Type B pancreatic cell (in vitro differentiated cells): ENCODE measurements at regions not wholly inside any gene's neighbourhood (a gene's known extent, or its start where the extent isn't known, plus 50 kb on each side); places are given as distances from the start of the nearest gene placed in this dataset.
"Not testable (repeated sequence)": the region's sequence is repeated elsewhere in the genome, so short reads cannot be mapped to it uniquely, and the experiment has no call there.

ENCODE experiments used
- DNase-seq: peaks from one replicate; pipeline ENCODE4 v3.0.0; 2021; ENCODE audit warnings: mixed read lengths; ENCODE audit not compliant: unreplicated experiment; ENCODE audit errors: extremely low spot score
- H3K27ac Mint-ChIP-seq: 2 replicates; pipeline ENCODE4 v1.8.0; 2021; ENCODE audit warnings: mild to moderate bottlenecking, mixed read lengths
- H3K27me3 Mint-ChIP-seq: 2 replicates; pipeline ENCODE4 v1.8.0; 2021; ENCODE audit warnings: mixed read lengths
- H3K36me3 Mint-ChIP-seq: 2 replicates; pipeline ENCODE4 v1.8.0; 2021; ENCODE audit warnings: mixed read lengths
- H3K4me1 Mint-ChIP-seq: one replicate; pipeline ENCODE4 v1.8.0; 2021; ENCODE audit warnings: mixed read lengths; ENCODE audit not compliant: unreplicated experiment
- H3K4me3 Mint-ChIP-seq: 2 replicates; pipeline ENCODE4 v1.8.0; 2021; ENCODE audit warnings: mild to moderate bottlenecking, mixed read lengths
- H3K9me3 Mint-ChIP-seq: 2 replicates; pipeline ENCODE4 v1.8.0; 2021; ENCODE audit warnings: mixed read lengths
- TF ChIP-seq, protein P1 (sequence below): fragments of 200-600 bp; sonication (generic); conservative IDR thresholded peaks from 2 replicates; pipeline ENCODE4 v1.5.0; 2021; ENCODE audit warnings: antibody characterized with exemption, mild to moderate bottlenecking

GRCh38 chr6:84998223-84998622, 233.8 kb upstream of the TBX18 start:
- DNase-seq: no peak
- Mint-ChIP-seq H3K27ac (no peak overlapping the region), H3K36me3 (no peaks in the 10 kb centered on the region), H3K4me3 (no peak overlapping the region), H3K4me1 (no peaks in the 10 kb centered on the region), H3K27me3 (peaks cover 3% of the 10 kb centered on the region), H3K9me3 (no peaks in the 10 kb centered on the region)
- TF ChIP-seq, protein P1, sequence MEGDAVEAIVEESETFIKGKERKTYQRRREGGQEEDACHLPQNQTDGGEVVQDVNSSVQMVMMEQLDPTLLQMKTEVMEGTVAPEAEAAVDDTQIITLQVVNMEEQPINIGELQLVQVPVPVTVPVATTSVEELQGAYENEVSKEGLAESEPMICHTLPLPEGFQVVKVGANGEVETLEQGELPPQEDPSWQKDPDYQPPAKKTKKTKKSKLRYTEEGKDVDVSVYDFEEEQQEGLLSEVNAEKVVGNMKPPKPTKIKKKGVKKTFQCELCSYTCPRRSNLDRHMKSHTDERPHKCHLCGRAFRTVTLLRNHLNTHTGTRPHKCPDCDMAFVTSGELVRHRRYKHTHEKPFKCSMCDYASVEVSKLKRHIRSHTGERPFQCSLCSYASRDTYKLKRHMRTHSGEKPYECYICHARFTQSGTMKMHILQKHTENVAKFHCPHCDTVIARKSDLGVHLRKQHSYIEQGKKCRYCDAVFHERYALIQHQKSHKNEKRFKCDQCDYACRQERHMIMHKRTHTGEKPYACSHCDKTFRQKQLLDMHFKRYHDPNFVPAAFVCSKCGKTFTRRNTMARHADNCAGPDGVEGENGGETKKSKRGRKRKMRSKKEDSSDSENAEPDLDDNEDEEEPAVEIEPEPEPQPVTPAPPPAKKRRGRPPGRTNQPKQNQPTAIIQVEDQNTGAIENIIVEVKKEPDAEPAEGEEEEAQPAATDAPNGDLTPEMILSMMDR: no peak

GRCh38 chr6:84988766-84989165, 224.4 kb upstream of the TBX18 start:
- H3K27ac Mint-ChIP-seq, H3K36me3 Mint-ChIP-seq, DNase-seq, H3K4me1 Mint-ChIP-seq, H3K27me3 Mint-ChIP-seq, H3K9me3 Mint-ChIP-seq, H3K4me3 Mint-ChIP-seq: not testable (repeated sequence)

GRCh38 chr6:84985490-84985889, 221.1 kb upstream of the TBX18 start:
- not testable (repeated sequence) for H3K4me3 Mint-ChIP-seq, H3K9me3 Mint-ChIP-seq, H3K36me3 Mint-ChIP-seq, DNase-seq, H3K27ac Mint-ChIP-seq, H3K27me3 Mint-ChIP-seq, H3K4me1 Mint-ChIP-seq

GRCh38 chr6:84979541-84979940, 215.1 kb upstream of the TBX18 start:
- no peaks in the 10 kb centered on the region for H3K36me3 Mint-ChIP-seq

DNA sequence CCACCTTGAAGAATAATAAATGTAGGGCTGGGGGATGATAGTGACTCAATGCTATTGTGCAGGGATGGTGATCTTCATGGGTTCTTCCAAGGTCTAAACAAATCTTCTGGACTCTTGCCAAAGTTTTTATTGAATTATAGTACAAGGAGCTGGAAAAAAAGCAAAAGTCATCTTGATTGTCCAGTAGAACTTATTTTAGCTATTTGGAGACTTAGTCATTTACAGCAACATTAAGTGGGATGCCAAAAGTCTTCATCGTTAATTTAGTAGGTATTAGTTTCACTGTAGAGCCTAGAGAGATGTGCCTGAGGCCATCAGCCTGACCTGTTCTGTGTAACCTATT, 212.9 kb upstream of the TBX18 start:
- TF ChIP-seq, protein P1: no peak
- peaks cover 5% of the 10 kb centered on the region for H3K27me3 Mint-ChIP-seq
- H3K27ac Mint-ChIP-seq: no peak overlapping the region
- no peak overlapping the region for H3K4me3 Mint-ChIP-seq
- H3K36me3 Mint-ChIP-seq: no peaks in the 10 kb centered on the region
- H3K9me3 Mint-ChIP-seq: no peaks in the 10 kb centered on the region
- DNase-seq: no peak
- no peaks in the 10 kb centered on the region for H3K4me1 Mint-ChIP-seq

More at GRCh38 chr6:84979541-84979940, 215.1 kb upstream of the TBX18 start:
- TF ChIP-seq, protein P1: no peak
- Mint-ChIP-seq H3K9me3 (no peaks in the 10 kb centered on the region), H3K27me3 (peaks cover 5% of the 10 kb centered on the region), H3K27ac (no peak overlapping the region), H3K4me3 (no peak overlapping the region), H3K4me1 (no peaks in the 10 kb centered on the region)
- DNase-seq: no peak

GRCh38 chr6:84976526-84977362, 212.3 kb upstream of the TBX18 start:
- Mint-ChIP-seq H3K27me3 (peaks cover 5% of the 10 kb centered on the region), H3K27ac (no peak overlapping the region), H3K36me3 (no peaks in the 10 kb centered on the region), H3K9me3 (no peaks in the 10 kb centered on the region), H3K4me1 (no peaks in the 10 kb centered on the region), H3K4me3 (no peak overlapping the region)
- TF ChIP-seq, protein P1: no peak
- no peak for DNase-seq
